Common myeloid progenitor, CD34-positive (primary cell): ENCODE measurements at regions not wholly inside any gene's neighbourhood (a gene's known extent, or its start where the extent isn't known, plus 50 kb on each side); places are given as distances from the start of the nearest gene placed in this dataset.

Experiments used
- CTCF ChIA-PET: fragments of 350-600 bp; sonication (Branson Sonifier 250); formaldehyde crosslinking; loops from one replicate; lab custom pipeline; 2021; ENCODE audit warnings: antibody characterized with exemption; lab: Charles Lee
- POLR2A ChIA-PET: fragments of 350-600 bp; sonication (Branson Sonifier 250); formaldehyde crosslinking; loops from one replicate; lab custom pipeline; 2021; ENCODE audit warnings: antibody characterized with exemption; lab: Charles Lee
- DNase-seq, 3 donors: peaks; one replicate each; pipeline versions ENCODE4 v3.0.0 to v3.0.0-alpha.2; 2013
- H3K27ac ChIP-seq, 2 experiments: 1 replicate in 1 of 2; 2 replicates in 1 of 2; pipeline ENCODE4 v1.7.0; 2013; ENCODE audit warnings: inconsistent platforms in 2 of 2, low read length in 2 of 2, mild to moderate bottlenecking in 2 of 2, low read depth in 1 of 2, moderate library complexity in 1 of 2; ENCODE audit not compliant: severe bottlenecking in 2 of 2, insufficient read depth in 1 of 2, poor library complexity in 1 of 2
- H3K27me3 ChIP-seq, 5 experiments: replicated peaks in 2 of 5; 1 replicate in 3 of 5; 2 replicates in 2 of 5; pipeline versions ENCODE4 v1.6.1 to v1.7.0; 2013; ENCODE audit warnings: low read length in 4 of 5, mild to moderate bottlenecking in 2 of 5, moderate library complexity in 2 of 5, inconsistent platforms in 1 of 5; ENCODE audit not compliant: insufficient read depth in 5 of 5, control insufficient read depth in 4 of 5
- H3K36me3 ChIP-seq, 4 experiments: 1 replicate in 2 of 4; 2 replicates in 2 of 4; pipeline versions ENCODE4 v1.6.1 to v1.7.0; 2013; ENCODE audit warnings: low read length in 3 of 4, control low read depth in 1 of 4, mild to moderate bottlenecking in 1 of 4; ENCODE audit not compliant: control insufficient read depth in 4 of 4, insufficient read depth in 4 of 4
- H3K4me1 ChIP-seq, 4 experiments: 1 replicate in 3 of 4; 2 replicates in 1 of 4; pipeline versions ENCODE4 v1.6.1 to v1.7.1; 2013; ENCODE audit warnings: low read length in 3 of 4, mild to moderate bottlenecking in 3 of 4, control low read depth in 1 of 4, inconsistent platforms in 1 of 4, moderate library complexity in 1 of 4; ENCODE audit not compliant: control insufficient read depth in 4 of 4, insufficient read depth in 4 of 4; ENCODE audit errors: control extremely low read depth in 1 of 4
- H3K4me3 ChIP-seq, 7 experiments: 1 replicate in 4 of 7; 2 replicates in 3 of 7; pipeline versions ENCODE4 v1.5.1 to v1.7.0; 2013; ENCODE audit warnings: mild to moderate bottlenecking in 7 of 7, low read length in 6 of 7, moderate library complexity in 6 of 7, inconsistent platforms in 2 of 7, low read depth in 2 of 7, control low read depth in 1 of 7; ENCODE audit not compliant: insufficient read depth in 4 of 7, control insufficient read depth in 1 of 7; ENCODE audit errors: extremely low read depth in 1 of 7
- H3K9me3 ChIP-seq, 5 experiments: 1 replicate in 4 of 5; 2 replicates in 1 of 5; pipeline versions ENCODE4 v1.6.1 to v1.7.1; 2013; ENCODE audit warnings: low read length in 4 of 5, mild to moderate bottlenecking in 2 of 5, inconsistent platforms in 1 of 5, low read depth in 1 of 5, moderate library complexity in 1 of 5; ENCODE audit not compliant: control insufficient read depth in 4 of 5, insufficient read depth in 2 of 5; ENCODE audit errors: control extremely low read depth in 1 of 5
- WGBS: methylation state at CpG from one replicate; pipeline ENCODE4 v1.1.5; 2013; ENCODE audit not compliant: insufficient coverage; 5-methylcytosine and 5-hydroxymethylcytosine counted together

GRCh38 chr9:73753171-73753570 is 601.5 kb downstream of the ANXA1 start:
- DNase-seq, result no peak
- no peaks in the 10 kb centered on the region for H3K36me3 ChIP-seq
- POLR2A ChIA-PET, result no interaction called here

GRCh38 chr9:73761905-73762304 is 610.2 kb downstream of the ANXA1 start:
- no peak for DNase-seq
- POLR2A ChIA-PET, result no interaction called here
- Histone ChIP-seq H3K27me3 (no peaks in the 10 kb centered on the region), H3K27ac (no peak overlapping the region), H3K36me3 (no peaks in the 10 kb centered on the region), H3K4me3 (no peak overlapping the region), H3K4me1 (no peaks in the 10 kb centered on the region), H3K9me3 (no peaks in the 10 kb centered on the region)
- CTCF ChIA-PET, result no interaction called here
- no CpG with 5 or more reads among the region's 4 CpGs for WGBS

More at GRCh38 chr9:73753171-73753570, 601.5 kb downstream of the ANXA1 start:
- Histone ChIP-seq H3K4me3 (no peak overlapping the region), H3K27me3 (no peaks in the 10 kb centered on the region), H3K9me3 (no peaks in the 10 kb centered on the region), H3K27ac (no peak overlapping the region), H3K4me1 (no peaks in the 10 kb centered on the region)
- CTCF ChIA-PET, result no interaction called here

- POLR2A ChIA-PET, result no interaction called here
- no peak for DNase-seq
Observed at GRCh38 chr9:73773896-73774295, 622.2 kb downstream of the ANXA1 start.

GRCh38 chr9:73775757-73776156 is 624.1 kb downstream of the ANXA1 start:
- POLR2A ChIA-PET, result no interaction called here
- no peaks in the 10 kb centered on the region for H3K36me3 ChIP-seq
- no peaks in the 10 kb centered on the region for H3K27me3 ChIP-seq
- no peak overlapping the region for H3K27ac ChIP-seq
- H3K4me1 ChIP-seq, result no peaks in the 10 kb centered on the region
- CTCF ChIA-PET, result no interaction called here
- H3K9me3 ChIP-seq, result no peaks in the 10 kb centered on the region
- WGBS, result no CpG with 5 or more reads among the region's 2 CpGs
- no peak overlapping the region for H3K4me3 ChIP-seq
- DNase-seq, result no peak

More at GRCh38 chr9:73773896-73774295, 622.2 kb downstream of the ANXA1 start:
- no peaks in the 10 kb centered on the region for H3K36me3 ChIP-seq
- WGBS, result 100% methylated on average over 1 of the region's 1 CpG
- H3K27ac ChIP-seq, result no peak overlapping the region
- CTCF ChIA-PET, result no interaction called here
- H3K9me3 ChIP-seq, result no peaks in the 10 kb centered on the region
- H3K4me3 ChIP-seq, result no peak overlapping the region
- H3K4me1 ChIP-seq, result no peaks in the 10 kb centered on the region
- H3K27me3 ChIP-seq, result no peaks in the 10 kb centered on the region

- Histone ChIP-seq H3K27ac (no peak overlapping the region), H3K27me3 (no peaks in the 10 kb centered on the region), H3K36me3 (no peaks in the 10 kb centered on the region), H3K4me3 (no peak overlapping the region), H3K9me3 (peaks cover 0 to 2% (median 0%) of the 10 kb centered on the region in 5 experiments), H3K4me1 (no peaks in the 10 kb centered on the region)
- no peak for DNase-seq
- ChIA-PET CTCF (no interaction called here), POLR2A (no interaction called here)
Observed at GRCh38 chr9:73780916-73781315, 629.3 kb downstream of the ANXA1 start.

GRCh38 chr9:73782166-73782565 is 630.5 kb downstream of the ANXA1 start:
- H3K27ac ChIP-seq, result no peak overlapping the region
- no peaks in the 10 kb centered on the region for H3K36me3 ChIP-seq
- H3K9me3 ChIP-seq, result peaks cover 0 to 2% (median 0%) of the 10 kb centered on the region in 5 experiments
- H3K4me3 ChIP-seq, result no peak overlapping the region
- H3K27me3 ChIP-seq, result no peaks in the 10 kb centered on the region
- no peaks in the 10 kb centered on the region for H3K4me1 ChIP-seq
- DNase-seq, result no peak
- no CpG with 5 or more reads among the region's 3 CpGs for WGBS
- POLR2A ChIA-PET, result no interaction called here
- CTCF ChIA-PET, result no interaction called here

GRCh38 chr9:73799446-73799845 is 647.8 kb downstream of the ANXA1 start:
- Histone ChIP-seq H3K36me3 (no peaks in the 10 kb centered on the region), H3K9me3 (no peaks in the 10 kb centered on the region), H3K4me1 (no peaks in the 10 kb centered on the region), H3K27ac (no peak overlapping the region), H3K4me3 (no peak overlapping the region), H3K27me3 (no peaks in the 10 kb centered on the region)
- CTCF ChIA-PET, result interaction anchor here (0.6 kb wide), 1 partner anchor 21 kb away, joined by 3 read pairs; no protein-coding TSS in a partner anchor
- DNase-seq, result no peak
- POLR2A ChIA-PET, result no interaction called here
